ENCODE measurements at regions not wholly inside any gene's neighbourhood (a gene's known extent, or its start where the extent isn't known, plus 50 kb on each side); places are given as distances from the start of the nearest gene placed in this dataset.

DNA sequence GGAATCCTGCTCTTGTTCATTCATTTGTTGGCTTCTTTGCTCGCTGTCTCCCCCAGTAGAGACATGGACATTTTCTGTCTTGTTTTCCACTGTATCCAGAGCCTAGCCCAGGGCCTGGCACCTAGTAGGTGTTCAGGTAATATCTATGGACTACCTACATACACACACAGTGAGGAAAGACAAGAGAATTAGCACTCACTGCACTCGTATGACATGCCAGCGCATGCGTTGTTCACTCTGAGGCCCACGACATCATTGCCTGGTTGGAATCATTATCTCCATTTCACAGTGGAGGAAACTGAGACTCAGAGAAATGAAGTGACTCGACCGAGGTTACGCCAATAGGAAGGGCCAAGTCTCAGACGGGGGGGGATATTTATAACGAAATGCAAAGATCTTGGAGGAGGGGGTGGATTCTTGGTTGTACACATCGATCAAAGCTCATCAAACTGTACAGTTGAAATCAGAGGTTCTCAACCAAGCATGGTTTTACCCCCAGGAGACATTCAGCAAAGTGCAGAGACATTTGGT is 140.1 kb upstream of the PTPN1 start:
- CTCF ChIA-PET: interaction anchor here (1.3 to 1.5 kb wide), 2 partner anchors 15 to 182 kb away, joined by 3 to 4 read pairs; no protein-coding TSS in a partner anchor
- POLR2A ChIA-PET: no interaction called here
- TF ChIP-seq, protein P1, sequence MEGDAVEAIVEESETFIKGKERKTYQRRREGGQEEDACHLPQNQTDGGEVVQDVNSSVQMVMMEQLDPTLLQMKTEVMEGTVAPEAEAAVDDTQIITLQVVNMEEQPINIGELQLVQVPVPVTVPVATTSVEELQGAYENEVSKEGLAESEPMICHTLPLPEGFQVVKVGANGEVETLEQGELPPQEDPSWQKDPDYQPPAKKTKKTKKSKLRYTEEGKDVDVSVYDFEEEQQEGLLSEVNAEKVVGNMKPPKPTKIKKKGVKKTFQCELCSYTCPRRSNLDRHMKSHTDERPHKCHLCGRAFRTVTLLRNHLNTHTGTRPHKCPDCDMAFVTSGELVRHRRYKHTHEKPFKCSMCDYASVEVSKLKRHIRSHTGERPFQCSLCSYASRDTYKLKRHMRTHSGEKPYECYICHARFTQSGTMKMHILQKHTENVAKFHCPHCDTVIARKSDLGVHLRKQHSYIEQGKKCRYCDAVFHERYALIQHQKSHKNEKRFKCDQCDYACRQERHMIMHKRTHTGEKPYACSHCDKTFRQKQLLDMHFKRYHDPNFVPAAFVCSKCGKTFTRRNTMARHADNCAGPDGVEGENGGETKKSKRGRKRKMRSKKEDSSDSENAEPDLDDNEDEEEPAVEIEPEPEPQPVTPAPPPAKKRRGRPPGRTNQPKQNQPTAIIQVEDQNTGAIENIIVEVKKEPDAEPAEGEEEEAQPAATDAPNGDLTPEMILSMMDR (IDR thresholded peaks at IDR 0.05; ENCODE audit: insufficient read depth, low read length, missing control alignments): no peak
- DNase-seq (ENCODE audit: low read depth, low spot score): no peak
- no peak overlapping the region for H3K4me3 ChIP-seq (ENCODE audit: low read depth, low read length)

DNA sequence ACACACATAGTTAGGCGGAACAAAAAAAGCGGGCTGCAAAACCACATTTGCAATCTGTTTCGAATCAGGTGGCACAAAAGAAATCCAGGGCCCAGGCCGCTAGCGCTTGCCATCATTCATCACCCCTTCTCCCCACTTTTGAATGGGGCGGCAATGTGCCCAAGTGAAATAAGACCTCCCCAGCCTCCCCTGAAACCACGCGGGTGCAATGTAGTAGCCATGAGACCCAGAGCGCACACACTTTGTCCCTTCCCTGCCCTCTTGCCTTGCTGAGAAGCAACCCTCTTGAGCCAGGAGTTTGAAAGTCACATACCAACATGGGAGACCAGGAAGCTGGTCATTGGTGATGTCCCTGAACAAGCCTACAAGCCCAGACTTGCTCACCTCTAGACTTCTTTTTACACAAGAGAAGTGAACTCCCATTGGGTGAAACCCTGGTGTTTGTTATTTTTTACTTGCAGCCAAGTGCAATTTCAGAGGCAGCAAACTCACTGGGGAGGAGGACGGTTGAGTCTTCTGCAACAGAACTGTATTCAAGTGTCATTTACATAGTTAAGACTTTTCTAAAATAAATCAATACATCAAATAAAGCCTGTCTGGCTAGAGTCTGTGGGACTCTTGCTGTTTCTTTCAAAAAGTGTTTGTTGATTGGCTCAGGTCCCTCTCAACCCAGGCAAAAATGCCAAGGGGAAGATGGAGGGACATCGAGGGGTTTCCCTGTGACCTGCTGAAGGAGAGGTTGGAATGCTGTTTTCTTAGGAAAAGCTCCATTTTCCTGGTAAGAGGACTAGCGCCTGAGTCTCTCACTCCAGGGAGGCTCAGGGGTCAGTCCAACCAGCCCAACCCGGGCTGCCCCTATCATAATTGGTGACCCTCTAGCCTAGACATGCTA is 138.1 kb upstream of the PTPN1 start:
- TF ChIP-seq, protein P1 (IDR thresholded peaks at IDR 0.05; ENCODE audit: insufficient read depth, low read length, missing control alignments): no peak
- ChIA-PET CTCF (no interaction called here), POLR2A (no interaction called here)
- DNase-seq (ENCODE audit: low read depth, low spot score): no peak
- no peak overlapping the region for H3K4me3 ChIP-seq (ENCODE audit: low read depth, low read length)

DNA sequence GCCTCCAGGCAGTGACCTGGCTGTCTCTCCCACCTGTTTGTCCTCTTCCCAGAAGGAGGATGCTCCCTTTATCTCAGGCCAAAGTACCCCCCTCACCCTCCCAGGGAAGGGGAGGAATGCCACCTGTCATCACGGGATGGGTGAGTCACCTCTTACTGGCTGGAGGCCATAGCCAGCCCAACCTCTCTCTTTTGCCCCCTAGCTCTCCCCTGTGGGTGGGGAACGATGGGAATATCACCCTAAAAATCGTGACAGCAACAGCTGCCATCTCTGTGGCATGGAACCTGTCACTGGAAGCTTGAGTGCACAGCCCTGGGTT is 137.5 kb upstream of the PTPN1 start:
- H3K4me3 ChIP-seq (ENCODE audit: low read depth, low read length): no peak overlapping the region
- DNase-seq (ENCODE audit: low read depth, low spot score): no peak
- TF ChIP-seq, protein P1 (IDR thresholded peaks at IDR 0.05; ENCODE audit: insufficient read depth, low read length, missing control alignments): no peak
- ChIA-PET CTCF (no interaction called here), POLR2A (no interaction called here)

DNA sequence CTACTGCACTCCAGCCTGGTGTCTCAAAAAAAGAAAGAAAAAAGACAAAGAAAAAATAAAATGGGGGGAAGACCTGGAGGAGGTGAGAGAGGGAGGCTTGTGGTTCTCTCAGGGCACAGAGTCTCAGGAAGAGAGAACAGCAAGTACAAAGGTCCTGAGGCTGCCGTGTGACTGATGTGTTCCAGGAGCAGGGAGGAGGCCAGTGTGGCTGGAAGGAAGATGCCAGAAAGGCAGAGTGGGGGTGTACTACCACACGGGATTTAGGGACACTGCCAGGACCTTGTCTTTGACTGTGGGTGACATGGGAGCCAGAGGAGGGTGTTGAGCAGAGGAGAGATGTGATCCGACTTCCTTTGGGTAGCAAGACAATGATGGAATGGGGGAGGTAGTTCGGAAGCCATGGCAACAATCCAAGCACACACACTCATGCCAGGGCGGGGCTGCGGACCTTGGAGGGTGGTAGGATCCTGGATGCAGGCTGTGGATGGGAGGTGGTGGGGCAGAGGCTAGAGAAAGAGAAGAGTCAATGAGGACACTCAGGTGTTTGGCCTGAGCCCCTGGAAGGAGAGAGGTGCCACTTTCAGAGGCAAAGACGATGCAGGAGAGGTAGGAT is 136.4 kb upstream of the PTPN1 start:
- no peak for DNase-seq (ENCODE audit: low read depth, low spot score)
- H3K4me3 ChIP-seq (ENCODE audit: low read depth, low read length): no peak overlapping the region
- ChIA-PET CTCF (no interaction called here), POLR2A (no interaction called here)
- TF ChIP-seq, protein P1 (IDR thresholded peaks at IDR 0.05; ENCODE audit: insufficient read depth, low read length, missing control alignments): no peak

DNA sequence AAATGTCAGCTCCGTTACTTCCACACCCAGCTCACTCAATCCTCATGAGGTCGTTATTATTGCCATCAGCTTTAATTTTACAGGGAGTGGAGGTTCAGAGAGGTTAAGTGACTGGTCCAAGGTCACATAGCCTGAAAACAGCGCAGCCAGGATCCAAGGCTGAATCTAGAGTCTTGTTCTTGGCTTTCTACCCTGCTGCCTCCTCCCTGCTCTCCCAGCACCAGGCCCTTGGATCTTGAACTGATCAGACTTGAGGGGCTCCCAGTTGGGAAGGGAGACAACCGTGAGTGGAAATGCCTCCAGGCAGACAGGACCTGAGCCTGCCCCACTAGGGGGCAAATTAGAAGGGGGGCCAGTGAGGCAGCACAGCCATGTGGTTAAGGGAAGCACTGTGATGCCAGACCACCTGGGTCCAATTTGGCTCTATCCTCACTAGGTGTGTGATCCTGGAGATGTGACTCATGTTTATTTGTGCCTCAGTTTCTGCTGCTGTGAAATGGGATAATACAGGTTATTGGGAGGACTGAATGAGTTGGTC is 135.6 kb upstream of the PTPN1 start:
- TF ChIP-seq, protein P1 (IDR thresholded peaks at IDR 0.05; ENCODE audit: insufficient read depth, low read length, missing control alignments): no peak
- DNase-seq (ENCODE audit: low read depth, low spot score): no peak
- CTCF ChIA-PET: no interaction called here
- POLR2A ChIA-PET: no interaction called here
- no peak overlapping the region for H3K4me3 ChIP-seq (ENCODE audit: low read depth, low read length)

DNA sequence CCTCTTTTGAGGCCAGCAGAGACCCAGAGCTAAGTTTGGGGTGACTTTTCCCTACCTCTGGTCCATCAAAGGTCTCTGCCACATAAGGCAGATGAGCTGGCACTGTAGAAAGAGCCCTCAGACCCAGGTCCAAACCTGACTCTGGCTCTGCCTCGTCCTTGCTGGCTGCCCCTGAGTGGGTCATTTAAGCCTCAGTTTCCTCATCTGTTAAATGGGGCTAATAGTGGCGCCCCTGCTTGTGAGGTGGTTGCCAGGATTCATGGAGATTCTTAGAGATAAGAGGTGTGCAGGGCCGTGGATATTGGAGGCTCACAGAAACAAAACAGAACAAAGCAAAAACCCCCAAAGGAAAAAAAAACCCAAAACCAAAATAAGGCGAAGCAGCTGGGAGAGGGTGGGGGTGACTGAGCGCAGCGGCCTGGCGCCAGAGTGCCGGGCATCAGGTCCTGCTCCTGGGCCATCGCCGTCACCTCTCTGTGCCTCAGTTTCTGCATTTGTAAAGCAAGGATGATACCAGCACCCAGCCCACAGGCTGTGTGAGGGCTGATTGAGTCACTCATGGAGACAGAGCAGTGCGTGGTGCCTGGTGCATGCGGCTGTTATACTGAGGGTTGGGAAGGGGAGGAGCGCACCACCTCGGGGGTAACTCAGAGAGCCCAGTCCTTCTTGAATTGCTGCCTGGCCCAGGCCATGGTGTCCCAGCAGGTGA is 133.8 kb upstream of the PTPN1 start:
- POLR2A ChIA-PET: no interaction called here

More for the DNA sequence above, 133.8 kb upstream of the PTPN1 start:
- CTCF ChIA-PET: no interaction called here
- no peak for DNase-seq (ENCODE audit: low read depth, low spot score)
- H3K4me3 ChIP-seq (ENCODE audit: low read depth, low read length): no peak overlapping the region
- TF ChIP-seq, protein P1 (IDR thresholded peaks at IDR 0.05; ENCODE audit: insufficient read depth, low read length, missing control alignments): no peak

Measured in AG04449 (cell line).